ENCODE measurements at regions not wholly inside any gene's neighbourhood (a gene's known extent, or its start where the extent isn't known, plus 50 kb on each side); places are given as distances from the start of the nearest gene placed in this dataset.
A peak's percentile ranks its signal among the peaks of the same experiment; 100 is the strongest.
"Not testable (repeated sequence)": the region's sequence is repeated elsewhere in the genome, so short reads cannot be mapped to it uniquely, and the experiment has no call there.

- H3K27ac ChIP-seq = no peak overlapping the region
- H3K36me3 ChIP-seq = no peaks in the 10 kb centered on the region
- H3K4me1 ChIP-seq = no peaks in the 10 kb centered on the region
- no peaks in the 10 kb centered on the region for H3K9me3 ChIP-seq (replicated peaks)
- H3K27me3 ChIP-seq = no peaks in the 10 kb centered on the region
- H3K4me3 ChIP-seq = no peak overlapping the region
- DNase-seq = no peak
These were observed 198.6 kb downstream of the SHOX start for GRCh38 chrX:829145-829544.

- Histone ChIP-seq H3K4me3 (peak overlapping the region; percentile 34), H3K4me1 (no peaks in the 10 kb centered on the region), H3K9me3 (replicated peaks) (no peaks in the 10 kb centered on the region), H3K27me3 (no peaks in the 10 kb centered on the region), H3K36me3 (no peaks in the 10 kb centered on the region), H3K27ac (no peak overlapping the region)
- DNase-seq = peak in 1 of 2 experiments; percentile 18
These were observed 197.9 kb downstream of the SHOX start for GRCh38 chrX:828411-828959.

GRCh38 chrX:826448-826847 is 195.9 kb downstream of the SHOX start:
- DNase-seq = peak; percentile 25 to 44
- H3K4me3 ChIP-seq = peak overlapping the region; percentile 44
- no peaks in the 10 kb centered on the region for H3K27me3 ChIP-seq

GRCh38 chrX:825991-826390 is 195.4 kb downstream of the SHOX start:
- H3K4me3 ChIP-seq = peak overlapping the region; percentile 44
- no peaks in the 10 kb centered on the region for H3K9me3 ChIP-seq (replicated peaks)
- DNase-seq = no peak
- H3K27ac ChIP-seq = peak overlapping the region; percentile 43
- H3K4me1 ChIP-seq = no peaks in the 10 kb centered on the region
- H3K36me3 ChIP-seq = no peaks in the 10 kb centered on the region
- H3K27me3 ChIP-seq = no peaks in the 10 kb centered on the region

More at GRCh38 chrX:826448-826847, 195.9 kb downstream of the SHOX start:
- Histone ChIP-seq H3K9me3 (replicated peaks) (no peaks in the 10 kb centered on the region), H3K4me1 (no peaks in the 10 kb centered on the region), H3K36me3 (no peaks in the 10 kb centered on the region), H3K27ac (peak overlapping the region; percentile 43)

DNA sequence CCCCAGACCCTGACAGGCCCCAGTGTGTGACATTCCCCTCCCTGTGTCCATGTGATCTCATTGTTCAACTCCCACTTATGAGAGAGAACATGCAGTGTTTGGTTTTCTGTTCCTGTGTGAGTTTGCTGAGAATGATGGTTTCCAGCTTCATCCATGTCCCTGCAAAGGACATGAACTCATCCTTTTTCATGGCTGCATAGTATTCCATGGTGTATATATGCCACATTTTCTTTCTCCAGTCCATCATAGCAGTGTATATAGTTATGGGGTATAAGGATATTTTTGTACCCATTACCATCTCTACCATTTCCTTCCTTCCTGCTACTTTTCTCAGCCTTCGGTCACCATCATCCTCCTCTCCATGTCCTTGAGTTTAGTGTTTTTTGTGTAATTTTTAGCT is 192.5 kb downstream of the SHOX start:
- not testable (repeated sequence) for H3K36me3 ChIP-seq; H3K9me3 ChIP-seq (replicated peaks); DNase-seq; H3K27ac ChIP-seq; H3K27me3 ChIP-seq; H3K4me3 ChIP-seq; H3K4me1 ChIP-seq

GRCh38 chrX:821327-822107 is 190.9 kb downstream of the SHOX start:
- no peaks in the 10 kb centered on the region for H3K4me1 ChIP-seq
- no peaks in the 10 kb centered on the region for H3K9me3 ChIP-seq (replicated peaks)
- H3K27ac ChIP-seq = no peak overlapping the region
- no peak for DNase-seq
- H3K4me3 ChIP-seq = no peak overlapping the region
- H3K27me3 ChIP-seq = no peaks in the 10 kb centered on the region
- H3K36me3 ChIP-seq = no peaks in the 10 kb centered on the region

- H3K27me3 ChIP-seq = no peaks in the 10 kb centered on the region
- no peak overlapping the region for H3K27ac ChIP-seq
- no peaks in the 10 kb centered on the region for H3K9me3 ChIP-seq (replicated peaks)
- no peak overlapping the region for H3K4me3 ChIP-seq
- H3K4me1 ChIP-seq = no peaks in the 10 kb centered on the region
- no peaks in the 10 kb centered on the region for H3K36me3 ChIP-seq
- no peak for DNase-seq
These were observed 189.1 kb downstream of the SHOX start for GRCh38 chrX:819684-820083.

GRCh38 chrX:817759-818300 is 187.2 kb downstream of the SHOX start:
- Histone ChIP-seq H3K9me3 (replicated peaks) (no peaks in the 10 kb centered on the region), H3K36me3 (no peaks in the 10 kb centered on the region), H3K27me3 (no peaks in the 10 kb centered on the region), H3K4me1 (no peaks in the 10 kb centered on the region), H3K4me3 (no peak overlapping the region), H3K27ac (no peak overlapping the region)
- no peak for DNase-seq

DNA sequence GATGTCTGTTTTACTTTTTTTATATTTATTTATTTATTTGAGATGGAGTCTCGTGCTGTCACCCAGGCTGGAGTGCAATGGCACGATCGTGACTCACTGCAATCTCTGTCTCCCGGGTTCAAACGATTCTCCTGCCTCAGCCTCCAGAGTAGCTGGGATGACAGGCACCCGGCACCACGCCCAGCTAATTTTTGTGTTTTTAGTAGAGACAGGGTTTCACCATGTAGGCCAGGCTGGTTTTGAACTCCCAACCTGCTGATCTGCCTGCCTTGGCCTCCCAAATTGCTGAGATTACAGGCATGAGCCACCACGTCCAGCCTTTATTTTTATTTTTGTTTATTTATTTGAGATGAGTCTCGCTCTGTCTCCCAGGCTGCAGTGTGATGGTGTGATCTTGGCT is 186.6 kb downstream of the SHOX start:
- not testable (repeated sequence) for H3K36me3 ChIP-seq; H3K27me3 ChIP-seq; H3K9me3 ChIP-seq (replicated peaks); H3K4me3 ChIP-seq; H3K27ac ChIP-seq; DNase-seq; H3K4me1 ChIP-seq

DNA sequence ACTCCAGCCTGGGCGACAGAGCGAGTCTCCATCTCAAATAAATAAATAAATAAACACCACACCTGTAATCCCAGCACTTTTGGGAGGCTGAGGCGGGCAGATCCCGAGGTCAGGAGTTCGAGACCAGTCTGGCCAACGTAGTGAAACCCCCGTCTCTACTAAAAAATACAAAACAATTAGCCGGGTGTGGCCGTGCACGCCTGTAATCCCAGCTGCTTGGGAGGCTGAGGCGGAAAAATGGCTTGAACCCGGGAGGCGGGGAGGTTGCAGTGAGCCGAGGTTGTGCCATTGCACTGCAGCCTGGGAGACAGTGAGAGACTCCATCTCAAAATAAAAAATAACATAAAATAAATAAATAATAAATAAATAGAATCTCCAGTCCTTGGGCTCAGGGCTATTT is 185.8 kb downstream of the SHOX start:
- H3K27ac ChIP-seq = no peak overlapping the region
- H3K27me3 ChIP-seq = no peaks in the 10 kb centered on the region

GRCh38 chrX:810186-810585 is 179.6 kb downstream of the SHOX start:
- Histone ChIP-seq H3K36me3 (no peaks in the 10 kb centered on the region), H3K4me3 (no peak overlapping the region), H3K9me3 (replicated peaks) (no peaks in the 10 kb centered on the region), H3K27me3 (0 out of 2 replicates have a peak, but pooled peaks cover 4% of the 10 kb centered on the region), H3K27ac (no peak overlapping the region), H3K4me1 (no peaks in the 10 kb centered on the region)
- no peak for DNase-seq

More for the DNA sequence above, 185.8 kb downstream of the SHOX start:
- DNase-seq = no peak
- Histone ChIP-seq H3K9me3 (replicated peaks) (no peaks in the 10 kb centered on the region), H3K36me3 (no peaks in the 10 kb centered on the region), H3K4me3 (no peak overlapping the region), H3K4me1 (no peaks in the 10 kb centered on the region)

DNA sequence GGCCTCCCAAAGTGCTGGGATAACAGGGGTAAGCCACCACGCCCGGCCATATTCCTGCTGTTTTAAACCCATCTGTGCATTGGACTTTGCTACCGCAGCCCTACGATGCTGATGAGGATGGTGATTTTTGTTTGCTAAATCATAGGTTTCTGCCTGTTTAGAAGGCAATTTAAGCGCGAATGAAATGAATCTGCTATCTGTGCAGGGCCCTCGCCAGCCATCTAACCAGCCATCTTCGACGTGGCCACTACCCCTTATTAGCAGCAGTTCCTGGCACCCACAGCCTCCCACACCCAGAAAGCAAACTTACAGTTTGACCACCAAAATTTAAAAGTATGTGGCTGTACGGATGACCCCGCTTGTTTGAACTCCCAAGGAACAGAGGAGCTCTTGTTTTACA is 178.5 kb downstream of the SHOX start:
- 0 out of 2 replicates have a peak, but pooled peaks cover 4% of the 10 kb centered on the region for H3K27me3 ChIP-seq
- H3K36me3 ChIP-seq = no peaks in the 10 kb centered on the region
- no peak overlapping the region for H3K4me3 ChIP-seq
- H3K4me1 ChIP-seq = no peaks in the 10 kb centered on the region
- DNase-seq = no peak
- no peak overlapping the region for H3K27ac ChIP-seq
- H3K9me3 ChIP-seq (replicated peaks) = no peaks in the 10 kb centered on the region

- Histone ChIP-seq H3K4me3 (no peak overlapping the region), H3K9me3 (replicated peaks) (no peaks in the 10 kb centered on the region), H3K4me1 (no peaks in the 10 kb centered on the region), H3K36me3 (no peaks in the 10 kb centered on the region), H3K27ac (no peak overlapping the region), H3K27me3 (0 out of 2 replicates have a peak, but pooled peaks cover 4% of the 10 kb centered on the region)
- DNase-seq = no peak
These were observed 176.0 kb downstream of the SHOX start for GRCh38 chrX:806586-806985.

GRCh38 chrX:805988-806387 is 175.4 kb downstream of the SHOX start:
- Histone ChIP-seq H3K36me3 (no peaks in the 10 kb centered on the region), H3K4me3 (no peak overlapping the region), H3K27ac (no peak overlapping the region), H3K9me3 (replicated peaks) (no peaks in the 10 kb centered on the region), H3K4me1 (no peaks in the 10 kb centered on the region), H3K27me3 (0 out of 2 replicates have a peak, but pooled peaks cover 4% of the 10 kb centered on the region)
- DNase-seq = no peak

- Histone ChIP-seq H3K4me1 (no peaks in the 10 kb centered on the region), H3K36me3 (no peaks in the 10 kb centered on the region), H3K27ac (no peak overlapping the region), H3K4me3 (no peak overlapping the region), H3K9me3 (replicated peaks) (no peaks in the 10 kb centered on the region), H3K27me3 (0 out of 2 replicates have a peak, but pooled peaks cover 4% of the 10 kb centered on the region)
- no peak for DNase-seq
These were observed 174.6 kb downstream of the SHOX start for GRCh38 chrX:805103-805670.

Data from SJCRH30 (cell line).